Glomerular endothelial cell (primary cell): ENCODE measurements at regions not wholly inside any gene's neighbourhood (a gene's known extent, or its start where the extent isn't known, plus 50 kb on each side); places are given as distances from the start of the nearest gene placed in this dataset.

Experiments
- DNase-seq: peaks from one replicate; pipeline ENCODE4 v3.0.0-alpha.2; 2011; ENCODE audit warnings: low read depth, low spot score; ENCODE audit errors: extremely low read depth

DNA sequence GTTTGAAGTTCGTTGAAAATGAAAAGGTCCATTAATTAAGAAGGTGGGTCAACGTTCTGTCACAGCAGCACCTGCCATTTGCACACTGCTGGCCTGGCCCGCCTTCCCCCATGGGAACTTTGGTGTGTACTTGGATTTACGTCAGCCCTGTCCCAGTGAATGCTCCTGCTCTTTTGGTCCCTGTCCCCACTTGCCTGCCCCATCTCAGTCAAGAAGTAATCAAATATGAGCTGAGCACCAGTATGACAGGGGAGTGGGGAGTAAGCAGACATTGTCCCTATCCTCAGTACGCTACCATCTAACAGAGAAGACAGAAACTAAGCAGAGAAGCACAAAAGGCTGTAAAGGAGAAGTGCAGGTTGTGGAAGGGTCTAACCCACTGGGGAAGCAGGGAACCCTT lies 65.1 kb downstream of the SLC4A3 start:
- DNase-seq = no peak

DNA sequence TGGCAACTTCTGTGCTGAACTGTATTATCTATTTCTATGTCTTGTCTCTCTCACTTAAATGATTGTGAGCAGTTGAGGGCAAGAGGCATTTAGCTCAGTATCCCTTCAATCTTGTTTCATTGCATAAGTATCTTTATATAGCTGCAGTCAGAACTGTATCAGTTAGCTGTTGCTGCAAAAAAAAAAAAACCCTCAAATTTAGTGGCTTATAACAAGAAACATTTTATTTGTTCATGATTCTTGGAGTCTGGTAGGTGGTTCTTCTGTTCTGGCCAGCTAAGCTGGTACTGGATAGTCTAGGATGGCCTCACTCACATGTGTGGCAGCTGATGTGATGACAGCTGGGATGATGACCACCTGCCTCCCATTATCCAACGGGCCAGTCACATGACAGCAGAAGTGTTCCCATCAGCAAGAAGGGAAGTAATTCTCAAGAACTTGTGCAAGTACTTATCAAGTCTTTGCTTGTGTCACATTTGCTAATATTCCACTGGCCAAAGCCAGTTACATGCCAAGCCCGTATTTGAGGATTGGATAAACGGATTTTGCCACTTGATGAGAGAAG lies 67.8 kb downstream of the SLC4A3 start:
- DNase-seq = no peak

DNA sequence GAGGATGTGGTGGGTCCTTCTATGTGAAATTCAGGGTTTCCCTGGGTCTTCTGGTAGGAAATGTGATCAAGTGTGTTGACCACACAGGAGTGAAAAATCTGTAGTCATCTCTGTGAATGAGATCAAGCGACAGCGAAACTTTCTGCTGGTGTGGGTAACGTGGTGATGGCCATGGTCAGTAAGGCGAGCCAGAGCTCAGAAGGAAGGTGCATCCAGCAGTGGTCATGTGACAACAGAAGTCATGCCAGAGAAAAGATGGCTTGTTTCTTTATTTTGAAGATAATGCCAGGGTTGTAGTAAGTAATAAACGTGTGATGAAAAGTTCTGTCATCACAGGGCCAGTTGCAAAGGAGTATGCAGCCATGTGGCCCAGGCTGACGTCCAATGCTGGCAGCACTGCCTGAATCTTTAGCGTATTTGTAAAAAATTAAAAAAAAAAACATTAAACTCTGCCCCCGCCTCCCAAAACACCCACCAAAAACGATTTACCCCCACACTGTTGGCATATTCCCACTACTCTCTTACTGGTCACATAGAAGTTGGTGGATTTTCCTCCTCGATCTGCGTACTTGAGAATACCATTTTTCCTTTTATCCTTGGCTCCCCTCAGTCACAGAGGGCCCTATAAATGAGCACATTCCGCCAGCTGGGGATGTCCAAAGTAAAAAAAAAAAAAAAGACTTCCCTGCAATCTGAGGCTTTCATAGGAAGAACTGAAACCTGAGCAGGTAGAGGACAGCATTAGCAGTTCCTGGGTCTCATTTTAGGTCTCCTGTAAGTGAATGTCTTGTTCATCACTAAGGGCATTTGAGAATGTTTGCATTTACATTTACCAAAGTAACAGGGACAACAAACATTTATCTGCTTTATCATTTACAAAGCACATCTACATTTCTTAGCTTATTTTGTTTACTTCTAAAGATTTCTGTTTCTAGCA lies 70.6 kb downstream of the SLC4A3 start:
- no peak for DNase-seq

- DNase-seq = no peak
Observed at GRCh38 chr2:219698748-219699439, 71.5 kb downstream of the SLC4A3 start.

- DNase-seq = no peak
Observed at GRCh38 chr2:219699440-219699821, 72.0 kb downstream of the SLC4A3 start.

DNA sequence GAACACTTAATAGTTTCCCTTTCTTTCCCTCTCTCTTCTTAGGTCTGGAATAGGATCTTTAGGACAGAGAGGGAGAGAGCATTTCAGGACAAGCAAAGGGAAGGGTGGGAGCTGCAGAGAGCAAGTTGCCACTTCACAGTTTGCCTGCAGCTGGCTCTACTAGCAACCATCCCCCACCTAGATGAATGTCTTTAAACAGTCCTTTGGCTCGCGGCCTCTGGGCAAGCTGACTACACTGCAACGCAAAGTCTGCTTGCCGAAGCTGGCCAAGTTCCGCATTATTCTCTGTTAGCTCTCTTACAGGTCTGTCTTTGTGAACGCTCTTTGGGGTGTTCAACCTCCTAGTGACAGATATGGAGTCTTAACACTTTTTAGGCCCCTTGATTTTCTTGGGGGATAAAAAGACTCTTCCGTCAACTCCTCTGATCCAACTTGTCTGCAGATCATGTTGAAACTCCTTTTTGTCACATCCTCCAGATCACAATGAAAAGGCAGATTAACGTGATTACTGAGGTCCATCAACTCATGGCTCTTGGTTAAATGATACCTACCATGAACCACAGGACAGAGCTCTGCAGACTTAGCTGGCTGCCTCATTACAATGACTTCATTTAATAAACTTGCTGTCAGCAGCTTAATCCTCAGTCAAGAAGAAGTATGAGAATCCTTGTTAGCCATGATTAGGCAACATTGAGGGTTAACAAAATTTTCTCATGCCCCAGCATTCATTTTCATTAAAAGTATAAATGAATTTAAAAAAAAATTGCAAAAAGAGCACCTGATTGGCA lies 74.6 kb downstream of the SLC4A3 start:
- DNase-seq = no peak

GRCh38 chr2:219702796-219703545 lies 75.5 kb downstream of the SLC4A3 start:
- no peak for DNase-seq

DNA sequence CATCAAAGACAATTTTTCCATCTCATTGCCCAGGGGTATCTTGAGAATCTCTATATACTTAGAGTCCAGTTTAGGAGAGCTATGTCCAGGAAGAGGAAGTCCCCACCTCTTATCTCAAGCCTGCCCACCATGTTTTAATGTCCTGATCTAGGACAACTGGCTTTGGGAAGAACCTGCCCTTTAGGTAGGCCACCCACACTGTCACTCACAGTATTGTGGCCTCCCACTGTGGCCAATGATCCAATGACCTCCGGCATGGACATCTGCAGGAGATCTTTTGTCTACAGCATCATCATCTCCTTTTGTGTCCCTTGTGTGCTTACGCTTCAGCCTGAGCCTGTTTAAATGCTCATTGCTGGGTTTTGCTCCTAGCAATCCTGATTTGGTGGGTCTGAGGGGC lies 77.4 kb downstream of the SLC4A3 start:
- DNase-seq = no peak

- no peak for DNase-seq
Observed at GRCh38 chr2:219706823-219707281, 79.4 kb downstream of the SLC4A3 start.

DNA sequence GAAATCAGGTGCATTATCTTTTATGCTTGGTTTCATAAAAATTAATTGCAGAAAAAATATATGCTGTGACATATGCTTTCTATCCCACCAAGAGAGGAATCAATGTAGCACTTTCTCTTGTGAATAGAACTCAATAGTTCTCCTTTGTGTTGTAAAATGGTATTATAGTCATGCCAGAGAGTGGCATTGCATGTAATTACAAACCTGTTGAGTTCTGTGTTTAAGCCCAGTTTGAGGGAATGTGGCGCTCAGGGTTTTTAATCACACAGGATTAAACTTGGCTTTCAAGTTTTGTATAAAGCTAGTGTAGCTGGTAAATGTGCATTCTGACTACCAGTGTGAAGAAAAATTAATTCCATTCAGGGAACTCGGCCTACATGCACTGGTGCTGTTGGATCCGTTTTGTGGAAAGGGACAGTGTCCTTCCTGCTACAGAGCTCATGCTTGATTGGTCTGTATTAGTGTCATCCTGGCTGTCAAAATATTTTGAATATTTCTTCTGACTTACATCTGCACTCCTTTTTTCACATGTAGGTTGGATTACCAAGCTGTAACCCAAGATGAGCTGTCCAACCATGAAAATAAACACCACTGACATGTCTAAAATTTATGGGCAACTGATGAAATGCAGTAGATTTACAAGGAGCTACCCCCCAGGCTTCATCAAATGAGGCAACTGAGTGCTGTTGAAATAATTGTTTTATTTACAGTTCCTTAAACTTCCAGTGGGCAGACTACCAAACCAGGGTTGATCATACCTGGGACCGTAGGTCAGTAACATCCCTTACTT lies 80.3 kb downstream of the SLC4A3 start:
- no peak for DNase-seq

DNA sequence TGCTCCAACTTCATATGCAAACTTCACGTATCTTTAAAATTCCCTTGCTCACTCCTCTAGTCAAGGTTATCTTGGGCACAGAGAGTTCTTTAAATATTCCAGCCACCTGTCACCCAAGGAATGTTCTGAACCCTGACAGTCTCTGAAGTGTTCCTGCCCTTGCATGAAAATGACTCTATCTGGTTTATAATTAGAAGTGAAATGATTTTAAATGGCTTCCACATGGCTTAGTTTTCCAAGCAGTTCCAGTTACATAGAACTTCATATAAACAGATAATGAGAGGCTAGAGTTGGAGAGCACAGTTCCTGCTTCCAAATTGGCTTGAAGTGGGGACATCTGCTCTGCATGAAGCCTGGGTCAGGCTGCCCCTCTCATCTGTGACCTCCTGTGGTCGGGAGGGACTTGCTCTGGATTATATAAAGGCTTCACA lies 81.9 kb downstream of the SLC4A3 start:
- no peak for DNase-seq

- no peak for DNase-seq
Observed at GRCh38 chr2:219713110-219713509, 85.7 kb downstream of the SLC4A3 start.

GRCh38 chr2:219714681-219715400 lies 87.4 kb downstream of the SLC4A3 start:
- no peak for DNase-seq

DNA sequence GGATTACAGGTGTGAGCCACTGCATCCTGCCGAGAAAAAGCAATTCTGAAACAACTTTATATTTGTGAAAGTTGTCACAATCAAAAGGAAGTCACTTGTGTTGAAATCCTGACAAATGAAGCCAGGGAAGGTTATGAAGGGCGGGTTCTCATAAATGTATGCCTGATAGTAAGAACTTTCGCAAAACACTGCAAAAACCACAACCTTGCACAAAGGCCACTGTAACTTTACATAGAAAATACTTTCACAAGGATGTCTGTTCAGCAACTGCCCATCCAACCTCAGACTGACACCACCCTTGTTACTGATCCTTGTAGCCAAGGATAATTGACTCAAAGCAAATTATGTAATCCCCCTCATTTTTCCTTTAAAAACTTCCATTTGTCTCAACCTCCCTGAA lies 90.6 kb downstream of the SLC4A3 start:
- no peak for DNase-seq

- no peak for DNase-seq
Observed at GRCh38 chr2:219719521-219719920, 92.1 kb downstream of the SLC4A3 start.

DNA sequence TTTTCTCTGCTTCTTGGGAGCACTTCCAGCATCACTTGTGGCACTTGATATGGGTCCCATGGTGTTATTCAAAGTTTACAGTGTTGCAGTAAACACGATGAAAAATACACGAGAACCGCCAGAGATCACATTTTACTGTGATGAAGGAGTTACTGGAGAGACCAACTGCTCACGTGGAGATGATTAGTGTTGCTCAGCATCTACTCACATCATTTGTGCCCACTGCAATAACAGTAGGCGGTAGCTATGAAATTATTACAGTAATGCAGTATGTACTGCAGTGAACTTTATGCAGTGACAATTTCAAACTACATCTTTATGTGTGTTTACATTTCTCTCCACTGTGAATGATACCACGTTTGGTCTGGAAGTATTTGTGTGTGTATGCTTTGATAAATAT lies 93.5 kb downstream of the SLC4A3 start:
- DNase-seq = no peak

GRCh38 chr2:219722276-219722879 lies 94.9 kb downstream of the SLC4A3 start:
- DNase-seq = no peak

DNA sequence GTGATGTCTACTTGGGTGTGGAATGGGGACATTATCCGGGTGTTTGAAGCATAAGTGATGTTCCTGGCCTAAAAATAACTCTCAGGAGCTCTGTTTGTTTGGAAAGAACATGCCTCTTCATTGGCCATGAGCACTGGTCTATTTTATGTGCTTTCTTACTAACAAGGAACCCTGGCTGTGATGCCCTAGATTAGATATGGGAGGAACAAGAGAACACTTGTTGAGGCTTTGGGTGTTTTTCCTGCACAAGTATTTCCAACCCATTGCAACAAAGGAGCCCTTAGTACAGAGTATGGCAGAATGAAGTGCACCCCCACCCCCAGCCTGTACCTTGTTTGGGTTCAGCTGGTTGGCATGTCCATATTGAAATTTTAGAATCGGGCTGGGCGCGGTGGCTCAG lies 95.9 kb downstream of the SLC4A3 start:
- no peak for DNase-seq
